ENCODE measurements at regions not wholly inside any gene's neighbourhood (a gene's known extent, or its start where the extent isn't known, plus 50 kb on each side); places are given as distances from the start of the nearest gene placed in this dataset.
A peak's percentile ranks its signal among the peaks of the same experiment; 100 is the strongest.

DNA sequence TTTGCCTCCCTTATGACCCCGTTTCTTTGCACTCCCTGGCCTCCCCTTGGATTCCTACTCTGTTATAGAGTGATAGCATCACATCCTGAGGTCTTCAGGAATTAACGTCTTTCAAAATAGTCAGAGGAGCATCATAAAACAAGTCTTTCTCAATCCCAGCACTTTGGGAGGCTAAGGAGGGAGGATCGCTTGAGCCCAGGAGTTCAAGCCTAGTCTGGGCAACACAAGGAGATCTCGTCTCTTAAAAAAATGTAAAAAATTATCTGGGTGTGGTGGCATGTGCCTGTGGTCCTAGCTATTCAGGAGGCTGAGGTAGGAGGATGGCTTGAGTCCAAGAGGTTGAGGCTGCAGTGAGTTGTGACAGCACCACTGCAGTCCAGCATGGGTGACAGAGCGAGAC lies 68.7 kb upstream of the AMPD3 start:
- H3K4me3 Mint-ChIP-seq (ENCODE audit: low read depth) = no peak overlapping the region
- H3K27ac Mint-ChIP-seq = no peak overlapping the region
- peaks cover 4% of the 10 kb centered on the region for H3K27me3 Mint-ChIP-seq
- no peaks in the 10 kb centered on the region for H3K9me3 Mint-ChIP-seq (ENCODE audit: low read depth)
- TF ChIP-seq, protein P1, sequence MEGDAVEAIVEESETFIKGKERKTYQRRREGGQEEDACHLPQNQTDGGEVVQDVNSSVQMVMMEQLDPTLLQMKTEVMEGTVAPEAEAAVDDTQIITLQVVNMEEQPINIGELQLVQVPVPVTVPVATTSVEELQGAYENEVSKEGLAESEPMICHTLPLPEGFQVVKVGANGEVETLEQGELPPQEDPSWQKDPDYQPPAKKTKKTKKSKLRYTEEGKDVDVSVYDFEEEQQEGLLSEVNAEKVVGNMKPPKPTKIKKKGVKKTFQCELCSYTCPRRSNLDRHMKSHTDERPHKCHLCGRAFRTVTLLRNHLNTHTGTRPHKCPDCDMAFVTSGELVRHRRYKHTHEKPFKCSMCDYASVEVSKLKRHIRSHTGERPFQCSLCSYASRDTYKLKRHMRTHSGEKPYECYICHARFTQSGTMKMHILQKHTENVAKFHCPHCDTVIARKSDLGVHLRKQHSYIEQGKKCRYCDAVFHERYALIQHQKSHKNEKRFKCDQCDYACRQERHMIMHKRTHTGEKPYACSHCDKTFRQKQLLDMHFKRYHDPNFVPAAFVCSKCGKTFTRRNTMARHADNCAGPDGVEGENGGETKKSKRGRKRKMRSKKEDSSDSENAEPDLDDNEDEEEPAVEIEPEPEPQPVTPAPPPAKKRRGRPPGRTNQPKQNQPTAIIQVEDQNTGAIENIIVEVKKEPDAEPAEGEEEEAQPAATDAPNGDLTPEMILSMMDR (IDR thresholded peaks at IDR 0.05; ENCODE audit: unreplicated experiment) = no peak
- H3K36me3 Mint-ChIP-seq (ENCODE audit: insufficient read depth) = no peaks in the 10 kb centered on the region
- no peak for DNase-seq (ENCODE audit: low spot score, unreplicated experiment)
- H3K4me1 Mint-ChIP-seq (ENCODE audit: low read depth) = peaks cover 21% of the 10 kb centered on the region

DNA sequence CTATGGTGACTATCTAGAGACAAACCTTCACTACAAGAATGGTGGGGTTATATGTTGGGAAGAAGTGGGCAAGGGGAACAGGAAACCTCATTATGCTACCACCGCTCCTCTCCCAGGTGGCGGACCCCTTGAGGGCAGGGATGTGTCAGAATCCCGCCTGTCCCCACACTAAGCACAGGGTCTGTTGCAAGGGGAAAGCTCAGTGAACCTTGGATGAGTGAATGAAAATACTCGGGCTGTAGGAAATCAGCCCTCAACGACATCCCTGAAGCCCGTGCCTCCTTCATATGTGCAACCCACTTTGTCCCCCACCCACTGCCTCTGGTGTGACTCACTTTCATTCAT lies 68.2 kb upstream of the AMPD3 start:
- Mint-ChIP-seq H3K27ac (no peak overlapping the region), H3K27me3 (peaks cover 4% of the 10 kb centered on the region), H3K4me3 (ENCODE audit: low read depth) (no peak overlapping the region), H3K36me3 (ENCODE audit: insufficient read depth) (no peaks in the 10 kb centered on the region), H3K4me1 (ENCODE audit: low read depth) (peaks cover 21% of the 10 kb centered on the region), H3K9me3 (ENCODE audit: low read depth) (no peaks in the 10 kb centered on the region)
- no peak for DNase-seq (ENCODE audit: low spot score, unreplicated experiment)
- TF ChIP-seq, protein P1 (IDR thresholded peaks at IDR 0.05; ENCODE audit: unreplicated experiment) = no peak

DNA sequence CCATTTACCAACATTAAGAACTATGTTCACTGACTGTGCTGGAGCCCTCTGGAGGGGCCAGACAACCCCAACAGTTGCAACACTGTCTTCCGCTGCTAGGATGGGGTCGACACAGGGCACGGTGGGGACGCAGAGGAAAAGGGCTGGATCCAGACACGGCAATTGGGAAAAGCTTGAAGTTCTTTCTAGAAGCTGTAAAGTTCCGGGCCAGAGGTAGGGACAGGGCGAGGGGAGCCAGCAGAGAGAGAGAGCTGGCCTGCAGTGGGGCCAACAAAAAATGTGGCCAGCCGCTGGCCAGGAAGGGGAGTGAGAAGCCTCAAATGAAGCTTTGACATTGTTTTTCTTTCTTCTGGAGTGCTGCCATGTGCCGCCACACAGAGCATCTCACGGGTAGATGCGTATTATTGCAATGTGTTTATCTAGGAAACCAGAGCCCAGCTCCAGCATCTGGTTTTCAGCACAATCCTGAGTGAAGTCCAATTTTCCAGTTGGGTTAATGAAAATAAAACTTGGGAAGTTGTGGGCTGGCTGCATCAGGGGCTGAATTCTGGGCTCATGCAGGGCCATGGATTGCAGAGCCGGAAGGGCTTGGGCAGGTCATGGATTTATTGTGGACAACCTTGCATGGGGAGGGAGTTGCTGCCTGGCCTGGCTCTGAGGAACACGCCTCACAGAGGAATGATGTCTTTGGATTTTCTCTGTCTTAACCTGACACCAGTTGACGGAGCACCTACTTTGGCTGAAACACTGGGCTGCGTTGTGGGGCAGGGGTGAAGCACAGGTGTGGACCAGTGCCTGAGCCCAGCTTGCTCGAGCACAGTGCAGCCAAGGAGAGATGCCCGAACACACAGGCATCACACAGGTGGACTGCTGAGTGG lies 67.6 kb upstream of the AMPD3 start:
- Mint-ChIP-seq H3K9me3 (ENCODE audit: low read depth) (no peaks in the 10 kb centered on the region), H3K27ac (peak overlapping the region; percentile 42), H3K4me1 (ENCODE audit: low read depth) (peaks cover 26% of the 10 kb centered on the region)

DNA sequence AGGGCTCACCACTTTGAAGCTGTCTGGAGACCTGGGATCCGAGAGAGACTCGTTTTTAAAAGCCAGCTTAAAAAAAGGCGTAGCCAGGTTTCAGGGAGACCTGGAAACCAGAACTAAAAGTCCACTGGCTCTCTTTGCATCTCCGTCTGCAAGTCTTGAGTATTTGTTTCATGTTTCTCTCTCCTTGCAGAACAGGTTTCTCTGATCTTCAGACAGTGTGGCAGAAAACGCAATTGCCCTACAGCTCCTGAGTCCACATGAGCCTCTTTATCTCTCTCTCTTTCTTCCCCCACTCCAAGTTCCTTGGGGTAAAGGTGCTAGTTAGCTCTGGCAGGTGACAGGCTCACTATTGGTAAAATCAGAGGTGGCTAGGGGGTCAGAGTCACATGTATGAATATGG lies 67.0 kb upstream of the AMPD3 start:
- Mint-ChIP-seq H3K9me3 (ENCODE audit: low read depth) (no peaks in the 10 kb centered on the region), H3K4me3 (ENCODE audit: low read depth) (no peak overlapping the region), H3K27ac (peak overlapping the region; percentile 87), H3K36me3 (ENCODE audit: insufficient read depth) (no peaks in the 10 kb centered on the region), H3K4me1 (ENCODE audit: low read depth) (peaks cover 31% of the 10 kb centered on the region), H3K27me3 (peaks cover 7% of the 10 kb centered on the region)
- TF ChIP-seq, protein P1 (IDR thresholded peaks at IDR 0.05; ENCODE audit: unreplicated experiment) = no peak
- no peak for DNase-seq (ENCODE audit: low spot score, unreplicated experiment)

More for the DNA sequence above, 67.6 kb upstream of the AMPD3 start:
- Mint-ChIP-seq H3K4me3 (ENCODE audit: low read depth) (no peak overlapping the region), H3K36me3 (ENCODE audit: insufficient read depth) (no peaks in the 10 kb centered on the region), H3K27me3 (peaks cover 4% of the 10 kb centered on the region)
- TF ChIP-seq, protein P1 (IDR thresholded peaks at IDR 0.05; ENCODE audit: unreplicated experiment) = no peak
- DNase-seq (ENCODE audit: low spot score, unreplicated experiment) = no peak

DNA sequence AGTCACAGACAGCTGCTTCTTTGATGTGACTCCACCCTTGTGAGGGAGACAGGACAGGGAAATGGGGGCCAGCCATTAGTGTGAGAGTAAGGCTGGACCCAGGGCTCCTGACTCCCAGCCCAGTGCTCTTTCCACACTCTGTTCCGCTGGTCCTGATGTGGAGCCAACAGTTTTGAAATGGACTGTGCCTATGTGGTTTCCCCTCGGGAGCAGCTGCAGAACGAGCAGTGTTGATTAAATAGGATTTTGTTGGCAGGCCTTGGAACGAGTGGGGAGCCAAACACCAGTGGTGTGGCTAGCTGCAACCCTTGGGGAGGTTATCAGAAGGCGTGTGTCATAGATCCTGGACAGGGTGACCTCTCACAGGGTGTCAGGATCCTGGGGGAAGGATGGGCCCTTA lies 66.5 kb upstream of the AMPD3 start:
- Mint-ChIP-seq H3K9me3 (ENCODE audit: low read depth) (no peaks in the 10 kb centered on the region), H3K36me3 (ENCODE audit: insufficient read depth) (no peaks in the 10 kb centered on the region), H3K27ac (no peak overlapping the region), H3K27me3 (peaks cover 7% of the 10 kb centered on the region), H3K4me1 (ENCODE audit: low read depth) (peaks cover 33% of the 10 kb centered on the region), H3K4me3 (ENCODE audit: low read depth) (no peak overlapping the region)
- TF ChIP-seq, protein P1 (IDR thresholded peaks at IDR 0.05; ENCODE audit: unreplicated experiment) = no peak
- no peak for DNase-seq (ENCODE audit: low spot score, unreplicated experiment)
